Fibroblast of skin of right biceps (primary cell): ENCODE measurements at regions not wholly inside any gene's neighbourhood (a gene's known extent, or its start where the extent isn't known, plus 50 kb on each side); places are given as distances from the start of the nearest gene placed in this dataset.
"Not testable (repeated sequence)": the region's sequence is repeated elsewhere in the genome, so short reads cannot be mapped to it uniquely, and the experiment has no call there.

Experiments used
- DNase-seq: peaks from one replicate; pipeline ENCODE4 v3.0.0-alpha.2; 2013

DNA sequence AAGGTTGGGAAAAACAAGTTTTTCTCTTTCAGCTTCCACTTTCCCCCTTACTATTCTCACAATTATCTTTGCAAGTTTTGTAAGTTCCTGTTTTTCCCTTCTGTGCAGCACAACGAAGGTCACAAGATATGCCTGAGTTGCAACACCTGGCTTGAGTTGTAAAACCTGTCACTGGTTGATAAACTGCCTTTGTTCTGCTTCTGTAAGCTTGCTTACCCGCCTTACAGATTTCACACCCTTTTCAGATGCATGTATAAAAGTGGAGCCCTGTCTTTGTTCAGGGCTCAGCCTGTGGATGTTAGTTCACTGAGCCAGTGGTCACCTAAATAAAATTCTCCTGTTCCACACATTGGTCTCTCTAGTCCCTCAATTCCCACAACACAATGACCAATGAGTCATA lies 318.9 kb downstream of the UBE2NL start:
- not testable (repeated sequence) for DNase-seq

DNA sequence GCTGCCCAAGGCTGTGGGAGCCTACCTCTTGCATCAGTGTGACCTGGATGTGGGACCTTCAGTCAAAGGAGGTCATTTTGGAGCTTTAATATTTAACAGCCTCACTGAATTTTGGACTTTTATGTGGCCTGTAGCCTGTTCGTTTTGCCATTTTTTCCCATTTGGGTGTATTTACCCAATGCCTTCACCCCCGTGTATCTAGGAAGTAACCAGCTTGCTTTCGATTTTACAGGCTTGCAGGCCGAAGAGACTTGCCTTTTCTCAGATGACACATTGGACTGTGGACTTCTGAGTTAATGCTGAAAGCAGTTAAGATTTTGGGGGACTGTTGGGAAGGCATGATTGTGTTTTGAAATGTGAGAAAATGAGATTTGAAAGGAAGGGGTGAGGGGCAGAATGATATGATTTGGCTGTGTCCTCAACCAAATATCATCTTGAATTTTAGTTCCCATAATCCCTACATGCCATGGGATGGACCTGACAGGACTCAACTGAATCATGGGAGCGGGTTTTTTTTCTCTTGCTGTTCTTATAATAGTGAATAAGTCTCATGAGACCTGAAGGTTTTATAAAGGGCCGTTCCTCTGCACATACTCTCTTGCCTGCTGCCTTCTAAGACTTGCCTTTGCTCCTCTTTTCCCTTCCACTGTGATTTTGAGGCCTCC lies 324.6 kb downstream of the UBE2NL start:
- DNase-seq: not testable (repeated sequence)

DNA sequence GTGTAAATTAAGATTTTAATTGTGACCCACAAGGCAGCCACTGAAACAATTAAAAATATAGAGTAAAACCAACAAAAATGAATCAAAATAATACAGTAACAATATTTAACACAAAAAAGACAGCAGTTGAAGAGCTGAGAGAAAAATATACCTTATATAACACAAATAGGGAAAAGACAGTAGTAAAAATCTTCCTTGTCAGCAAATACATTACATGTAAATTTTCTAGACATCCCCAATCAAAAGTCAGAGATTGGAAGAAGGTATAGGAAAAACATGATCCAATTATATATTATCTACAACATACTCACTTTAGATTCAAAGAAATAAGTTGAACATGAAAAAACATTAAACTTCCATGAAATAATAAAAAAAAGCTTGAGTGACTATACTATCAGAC lies 330.8 kb downstream of the UBE2NL start:
- no peak for DNase-seq

DNA sequence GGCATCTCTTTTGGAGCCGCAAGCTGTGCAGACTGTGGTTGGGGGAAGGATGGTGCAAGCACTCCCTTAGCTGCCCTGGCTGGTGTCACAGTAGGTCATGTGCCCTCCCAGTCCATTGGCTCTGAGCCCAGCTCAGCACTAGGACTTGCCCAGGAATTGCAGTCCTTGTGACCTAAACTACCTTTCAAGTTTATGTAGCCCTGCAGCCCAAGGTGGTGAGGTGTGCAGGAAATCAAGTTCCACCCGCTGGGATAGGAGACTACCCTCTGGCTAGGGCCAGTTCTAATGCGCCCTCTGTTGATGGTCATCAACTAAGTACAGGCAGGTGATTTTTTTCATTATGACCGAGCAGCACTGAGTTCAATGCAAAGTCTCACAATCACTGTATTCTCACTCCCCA lies 335.2 kb downstream of the UBE2NL start:
- DNase-seq: no peak

DNA sequence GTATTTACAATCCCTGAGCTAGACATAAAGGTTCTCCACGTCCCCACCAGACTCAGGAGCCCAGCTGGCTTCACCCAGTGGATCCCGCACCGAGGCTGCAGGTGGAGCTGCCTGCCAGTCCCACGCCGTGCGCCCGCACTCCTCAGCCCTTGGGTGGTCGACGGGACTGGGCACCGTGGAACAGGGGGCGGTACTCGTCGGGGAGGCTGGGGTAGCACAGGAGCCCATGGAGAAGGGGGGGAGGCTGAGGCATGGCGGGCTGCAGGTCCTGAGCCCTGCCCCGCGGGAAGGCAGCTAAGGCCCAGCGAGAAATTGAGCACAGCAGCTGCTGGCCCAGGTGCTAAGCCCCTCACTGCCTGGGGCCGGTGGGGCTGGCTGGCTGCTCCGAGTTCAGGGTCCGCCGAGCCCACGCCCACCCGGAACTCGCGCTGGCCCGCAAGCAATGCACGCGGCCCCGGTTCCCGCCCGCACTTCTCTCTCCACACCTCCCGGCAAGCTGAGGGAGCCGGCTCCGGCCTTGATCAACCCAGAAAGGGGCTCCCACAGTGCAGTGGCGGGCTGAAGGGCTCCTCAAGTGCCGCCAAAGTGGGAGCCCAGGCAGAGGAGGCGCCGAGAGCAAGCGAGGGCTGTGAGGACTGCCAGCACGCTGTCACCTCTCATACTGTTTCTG lies 347.4 kb downstream of the UBE2NL start:
- DNase-seq: not testable (repeated sequence)

DNA sequence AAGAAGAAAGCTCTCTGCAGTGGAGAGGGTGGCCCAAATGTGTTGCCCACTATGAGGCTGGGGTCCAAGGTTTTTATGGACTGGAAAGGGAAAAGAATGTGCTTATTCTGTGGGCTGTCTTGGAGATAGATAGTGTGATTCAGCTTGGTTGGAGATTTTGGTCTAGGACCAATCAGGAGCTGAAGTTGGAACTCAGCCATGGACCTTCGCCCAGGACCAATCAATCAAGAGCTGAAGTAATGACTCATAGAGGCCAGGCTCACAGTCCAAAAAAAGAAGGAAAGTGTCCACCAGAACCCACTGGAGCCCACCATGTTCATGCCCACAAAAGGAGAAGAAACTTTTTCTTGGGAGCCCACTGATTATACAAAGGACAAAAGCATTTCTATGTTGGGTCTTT lies 369.5 kb downstream of the UBE2NL start:
- DNase-seq: no peak

DNA sequence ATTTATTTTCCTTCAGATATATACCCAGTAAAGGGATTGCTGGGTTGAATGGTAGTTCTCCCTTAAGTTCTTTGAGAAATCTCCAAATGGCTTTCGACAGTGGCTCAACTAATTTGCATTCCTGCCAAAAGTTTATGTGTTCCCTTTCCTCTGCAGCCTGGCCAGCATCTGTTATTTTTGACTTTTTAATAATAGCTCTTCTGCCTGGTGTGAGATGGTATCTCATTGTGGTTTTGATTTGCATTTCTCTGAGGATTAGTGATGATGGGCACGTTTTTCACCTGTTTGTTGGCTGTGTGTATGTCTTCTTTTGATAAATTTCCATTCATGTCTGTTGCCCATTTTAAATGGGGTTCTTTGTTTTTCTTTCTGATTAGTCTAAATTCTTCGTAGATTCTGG lies 375.2 kb downstream of the UBE2NL start:
- DNase-seq: no peak

DNA sequence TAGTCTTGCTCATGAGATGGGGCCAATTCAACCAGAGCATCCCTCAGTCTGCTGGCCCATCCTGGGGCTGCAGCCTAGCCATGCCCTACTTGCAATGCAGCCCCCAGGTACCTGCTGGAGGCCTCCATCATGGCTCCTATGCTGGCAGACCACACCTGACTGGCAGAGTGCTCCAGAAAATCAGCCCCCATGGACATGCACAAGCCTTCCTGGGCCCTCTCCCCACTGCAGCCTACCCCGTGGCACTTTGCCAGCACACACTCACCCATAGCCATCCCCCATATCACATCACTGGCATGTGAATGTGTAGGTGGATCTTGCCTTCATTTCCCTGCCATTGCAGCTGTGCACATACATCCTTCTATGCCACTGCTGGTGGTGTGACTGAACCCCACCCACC lies 381.8 kb downstream of the UBE2NL start:
- DNase-seq: no peak

DNA sequence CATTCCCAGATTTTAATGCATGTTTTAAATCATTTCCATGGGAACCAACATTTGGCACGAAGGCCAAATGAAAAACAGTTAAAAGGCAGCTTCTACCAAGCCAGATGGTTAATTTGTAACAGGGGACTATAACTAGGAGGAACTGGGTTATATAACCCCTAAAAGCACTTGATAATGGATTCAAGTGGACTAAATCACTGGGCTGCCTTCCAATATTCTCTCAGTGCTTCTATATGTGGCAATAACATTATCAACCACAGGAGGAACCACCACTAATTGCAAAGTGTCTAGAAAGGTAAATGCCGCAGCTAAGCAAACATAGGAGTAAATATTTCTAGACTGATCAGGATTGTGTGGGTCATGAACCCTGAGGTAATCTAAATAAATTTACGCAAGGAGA lies 391.5 kb downstream of the UBE2NL start:
- no peak for DNase-seq

DNA sequence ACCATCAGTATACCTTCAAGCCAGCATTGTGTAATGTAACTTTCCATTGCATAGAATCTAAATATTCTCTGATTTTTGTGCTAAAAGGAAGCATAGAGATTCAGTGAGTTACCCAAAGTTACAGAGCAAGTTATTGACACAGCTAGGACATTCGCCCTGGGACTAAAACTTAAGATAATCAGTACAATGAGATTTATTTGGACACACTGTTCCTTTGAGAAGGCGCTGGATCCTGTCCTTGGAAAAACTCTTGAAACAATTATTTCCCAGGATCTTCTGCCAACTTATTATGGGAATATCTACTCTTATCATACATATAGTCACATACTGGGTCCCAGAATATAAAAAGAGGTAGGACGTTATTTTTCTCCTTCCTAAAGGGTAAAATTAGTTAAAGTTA lies 392.0 kb downstream of the UBE2NL start:
- DNase-seq: no peak

DNA sequence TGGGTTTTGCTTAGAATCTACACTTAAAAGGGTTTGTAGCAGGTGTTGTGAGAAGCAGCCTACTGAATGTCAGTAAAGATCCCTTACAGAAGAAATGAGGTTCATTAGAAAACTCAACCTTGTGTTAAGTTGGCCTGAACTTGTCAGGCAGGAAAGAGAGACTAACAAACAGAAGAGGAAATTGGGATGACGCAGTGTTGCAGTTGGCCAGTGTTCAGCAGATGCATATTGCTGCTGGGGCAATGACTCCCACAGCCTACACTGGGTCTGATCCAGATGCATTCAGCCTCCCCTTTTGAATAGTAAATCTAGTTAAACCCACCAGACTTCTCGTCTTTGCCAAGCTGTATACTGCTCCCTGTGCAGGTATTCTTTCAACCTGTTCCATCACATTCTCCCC lies 409.4 kb downstream of the UBE2NL start:
- no peak for DNase-seq

DNA sequence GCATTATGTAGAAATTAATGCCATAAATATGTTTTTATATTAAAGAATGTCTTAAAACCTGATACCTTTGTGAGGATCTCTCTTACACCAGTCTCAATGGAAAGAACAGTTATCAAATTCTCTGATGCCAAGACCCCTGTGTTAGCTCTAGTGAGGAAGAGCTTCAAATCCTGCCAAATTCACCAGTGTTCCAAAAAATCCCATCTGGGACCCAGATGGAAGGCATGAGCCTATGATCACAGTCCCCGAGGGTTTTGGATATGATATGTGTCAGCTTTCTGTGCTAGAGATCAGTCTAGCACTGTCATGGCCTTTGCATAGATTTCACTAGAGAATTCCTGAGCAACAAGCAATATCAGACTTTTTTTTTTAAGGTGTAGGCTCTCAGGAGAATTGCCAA lies 412.1 kb downstream of the UBE2NL start:
- no peak for DNase-seq

DNA sequence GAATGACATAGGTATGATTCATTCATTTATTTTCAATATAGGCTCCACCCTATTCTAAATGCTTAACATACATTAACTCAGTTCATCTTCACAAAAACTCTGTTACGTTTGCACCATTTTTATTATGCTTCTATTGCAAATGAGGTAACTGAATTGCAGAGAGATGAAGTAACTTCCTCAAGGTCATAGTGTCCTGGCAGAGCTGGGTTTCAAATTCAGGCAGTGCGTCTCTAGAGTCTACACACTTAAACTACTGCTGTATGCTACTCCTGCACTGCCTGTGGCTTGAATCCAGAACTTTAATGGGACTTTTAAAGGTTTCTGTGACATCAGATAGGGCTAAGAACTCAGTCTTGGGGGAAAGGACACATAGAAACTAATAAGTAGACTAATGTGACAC lies 413.4 kb downstream of the UBE2NL start:
- no peak for DNase-seq

DNA sequence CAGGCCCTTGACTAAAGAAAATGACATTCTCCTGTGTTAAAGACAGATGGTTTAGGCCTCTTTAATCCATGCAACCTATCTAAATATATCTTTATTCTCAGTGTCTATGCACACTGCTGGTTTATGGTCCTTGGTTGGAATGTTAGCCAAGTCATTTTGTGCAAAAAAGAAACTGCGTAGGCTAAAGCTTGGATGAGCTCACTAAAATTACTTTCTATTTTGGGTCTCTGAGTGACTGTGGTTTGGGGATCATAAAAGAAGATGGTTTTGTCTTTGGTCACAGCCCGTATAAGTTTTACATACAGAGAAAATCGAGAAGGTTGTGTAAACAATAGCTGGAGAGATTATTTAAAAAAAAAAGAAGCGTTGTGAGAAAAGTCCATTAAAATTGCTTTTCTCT lies 443.6 kb downstream of the UBE2NL start:
- DNase-seq: peak; percentile 18

DNA sequence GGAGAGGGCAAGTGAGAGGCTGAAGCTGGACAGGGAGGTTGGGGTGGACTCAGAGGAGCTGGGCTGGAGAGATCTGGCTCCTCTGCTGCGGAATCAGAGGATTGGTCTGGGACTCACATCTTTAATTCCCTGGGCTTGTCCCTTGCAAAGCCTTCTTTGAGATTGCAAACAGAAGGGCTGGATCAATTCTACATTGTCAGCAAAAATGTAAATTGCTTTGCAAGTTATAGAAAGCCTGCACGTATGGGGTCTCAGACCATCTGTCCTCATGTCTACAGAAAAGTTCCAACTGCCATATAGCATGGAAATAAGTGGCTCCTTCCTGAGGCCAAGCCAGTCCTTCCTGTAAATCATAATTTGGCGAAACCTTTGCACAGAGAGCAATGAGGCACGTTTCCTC lies 449.6 kb downstream of the UBE2NL start:
- DNase-seq: no peak

DNA sequence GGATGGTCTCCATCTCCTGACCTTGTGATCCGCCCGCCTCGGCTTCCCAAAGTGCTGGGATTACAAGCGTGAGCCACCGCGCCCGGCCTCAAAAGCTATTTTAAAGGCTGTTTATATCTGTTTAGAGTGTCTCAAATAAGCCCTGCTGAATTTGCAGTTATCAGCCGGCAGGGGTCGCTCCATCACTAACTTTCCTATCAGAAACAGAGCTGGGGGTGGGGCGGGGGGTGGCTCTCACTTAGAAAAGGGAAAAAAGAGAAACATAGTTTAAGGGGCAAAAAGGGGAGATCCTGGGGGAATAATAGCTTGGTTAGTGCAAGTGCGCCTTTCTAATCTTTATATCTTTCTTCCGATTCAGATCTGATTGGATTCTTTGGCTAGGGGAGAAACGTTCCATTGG lies 450.7 kb downstream of the UBE2NL start:
- DNase-seq: no peak

DNA sequence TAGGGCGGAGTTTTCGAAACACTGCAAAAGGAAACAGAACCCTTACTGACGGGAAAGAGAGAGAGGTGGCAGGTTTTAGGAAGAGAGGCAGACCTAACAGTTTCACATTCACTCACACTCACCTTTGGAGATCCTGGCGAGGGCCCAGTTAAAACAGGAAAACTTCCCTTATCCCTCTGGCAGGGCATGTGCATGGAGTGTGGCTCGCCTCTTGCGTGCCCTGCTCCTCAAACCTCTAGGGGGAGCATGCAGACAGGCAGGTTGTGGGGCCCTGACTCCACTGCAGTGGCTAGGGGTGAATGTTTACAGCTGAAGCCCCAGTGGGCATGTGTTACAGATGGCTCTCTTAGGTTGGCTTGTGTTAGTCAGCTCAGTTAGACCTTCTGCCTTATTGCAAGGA lies 451.5 kb downstream of the UBE2NL start:
- no peak for DNase-seq

DNA sequence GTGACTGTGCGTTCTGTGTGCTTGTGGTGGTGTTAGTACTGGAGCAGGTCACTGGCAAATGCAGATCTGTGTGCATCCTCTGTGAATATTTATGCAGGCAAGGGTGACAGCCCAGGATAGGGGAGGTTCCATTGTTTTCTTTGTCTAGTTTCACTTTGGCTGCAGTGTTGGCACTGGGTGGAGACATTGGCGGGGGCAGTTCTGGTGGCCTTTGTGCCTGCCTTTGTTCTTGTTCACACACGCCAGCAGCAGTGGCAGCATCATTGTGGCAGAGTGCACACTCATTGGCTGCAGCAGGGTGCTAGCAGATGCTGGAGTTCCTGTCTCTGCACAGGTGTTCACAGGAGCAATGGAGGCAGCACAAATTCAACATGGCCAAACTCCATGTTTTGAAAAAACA lies 495.3 kb downstream of the UBE2NL start:
- no peak for DNase-seq

DNA sequence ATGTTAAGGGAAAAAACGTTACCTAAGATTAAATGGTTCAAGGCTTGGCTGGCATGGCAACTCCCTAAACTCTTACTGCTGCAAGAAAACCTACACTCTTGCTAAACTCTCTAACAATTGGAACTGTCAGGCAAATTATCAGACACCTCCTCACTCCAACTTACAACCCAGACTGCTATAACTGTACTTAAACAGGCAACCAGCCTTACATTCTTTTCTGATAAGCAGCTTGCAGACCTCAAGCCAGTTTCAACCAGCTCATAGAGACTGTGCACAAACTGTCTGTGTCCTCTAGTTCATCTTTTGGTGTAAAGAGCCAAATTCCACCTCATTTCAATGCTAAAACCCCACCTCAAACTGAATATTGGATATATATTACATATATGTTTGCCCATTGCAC lies 504.9 kb downstream of the UBE2NL start:
- no peak for DNase-seq
